ENCODE measurements at regions not wholly inside any gene's neighbourhood (a gene's known extent, or its start where the extent isn't known, plus 50 kb on each side); places are given as distances from the start of the nearest gene placed in this dataset.

- no peak for TF ChIP-seq CTCF (IDR thresholded peaks at IDR 0.05; ENCODE audit: low read depth, low read length, missing control alignments)
- DNase-seq (ENCODE audit: low read depth) = no peak
- no peak overlapping the region for H3K4me3 ChIP-seq (ENCODE audit: low read depth, low read length)
- in situ Hi-C loops (cut with HindIII; ENCODE audit: low sequenced_read_pairs) = no loop called here
Observed at GRCh38 chr2:15750822-15751329, 159.2 kb downstream of the DDX1 start.

GRCh38 chr2:15751477-15751876 is 159.8 kb downstream of the DDX1 start:
- H3K4me3 ChIP-seq (ENCODE audit: low read depth, low read length) = no peak overlapping the region
- no peak for DNase-seq (ENCODE audit: low read depth)
- TF ChIP-seq CTCF (IDR thresholded peaks at IDR 0.05; ENCODE audit: low read depth, low read length, missing control alignments) = no peak
- in situ Hi-C loops (cut with HindIII; ENCODE audit: low sequenced_read_pairs) = no loop called here

- no peak for TF ChIP-seq CTCF (IDR thresholded peaks at IDR 0.05; ENCODE audit: low read depth, low read length, missing control alignments)
- no peak overlapping the region for H3K4me3 ChIP-seq (ENCODE audit: low read depth, low read length)
- in situ Hi-C loops (cut with HindIII; ENCODE audit: low sequenced_read_pairs) = no loop called here
- no peak for DNase-seq (ENCODE audit: low read depth)
Observed at GRCh38 chr2:15752552-15753232, 161.0 kb downstream of the DDX1 start.

GRCh38 chr2:15753233-15753798 is 161.6 kb downstream of the DDX1 start:
- in situ Hi-C loops (cut with HindIII; ENCODE audit: low sequenced_read_pairs) = no loop called here
- TF ChIP-seq CTCF (IDR thresholded peaks at IDR 0.05; ENCODE audit: low read depth, low read length, missing control alignments) = no peak
- DNase-seq (ENCODE audit: low read depth) = no peak

GRCh38 chr2:15753811-15754702 is 162.4 kb downstream of the DDX1 start:
- in situ Hi-C loops (cut with HindIII; ENCODE audit: low sequenced_read_pairs) = no loop called here
- TF ChIP-seq CTCF (IDR thresholded peaks at IDR 0.05; ENCODE audit: low read depth, low read length, missing control alignments) = no peak
- no peak for DNase-seq (ENCODE audit: low read depth)
- no peak overlapping the region for H3K4me3 ChIP-seq (ENCODE audit: low read depth, low read length)

More at GRCh38 chr2:15753233-15753798, 161.6 kb downstream of the DDX1 start:
- H3K4me3 ChIP-seq (ENCODE audit: low read depth, low read length) = no peak overlapping the region

GRCh38 chr2:15754703-15755099 is 163.0 kb downstream of the DDX1 start:
- no peak for TF ChIP-seq CTCF (IDR thresholded peaks at IDR 0.05; ENCODE audit: low read depth, low read length, missing control alignments)
- no peak overlapping the region for H3K4me3 ChIP-seq (ENCODE audit: low read depth, low read length)
- in situ Hi-C loops (cut with HindIII; ENCODE audit: low sequenced_read_pairs) = no loop called here
- no peak for DNase-seq (ENCODE audit: low read depth)

All from astrocyte of the cerebellum (primary cell).